T-helper 17 cell (primary cell): ENCODE measurements at regions not wholly inside any gene's neighbourhood (a gene's known extent, or its start where the extent isn't known, plus 50 kb on each side); places are given as distances from the start of the nearest gene placed in this dataset.

Experiments
- ATAC-seq: fragments of 150-1000 bp; cut with Tn5 transposase; 2 replicates; pipeline ENCODE4 v1.10.0; 2021; ENCODE audit warnings: mild to moderate bottlenecking, moderate library complexity
- DNase-seq, 3 donors: peaks; one replicate each; pipeline versions ENCODE4 v3.0.0 to v3.0.0-alpha.2; 2020 to 2021
- H3K9me3 ChIP-seq: one replicate; pipeline ENCODE4 v1.7.0; 2013; ENCODE audit warnings: low read length, mild to moderate bottlenecking; ENCODE audit not compliant: control insufficient read depth, poor library complexity, severe bottlenecking
- H3K27ac Mint-ChIP-seq: one replicate; pipeline ENCODE4 v1.8.0; 2022; ENCODE audit warnings: mild to moderate bottlenecking, moderate library complexity, mixed read lengths
- H3K27me3 Mint-ChIP-seq: one replicate; pipeline ENCODE4 v1.8.0; 2022; ENCODE audit warnings: mixed read lengths
- H3K36me3 Mint-ChIP-seq: one replicate; pipeline ENCODE4 v1.8.0; 2022; ENCODE audit warnings: low read depth, mixed read lengths
- H3K4me1 Mint-ChIP-seq: one replicate; pipeline ENCODE4 v1.8.0; 2022; ENCODE audit warnings: mild to moderate bottlenecking, mixed read lengths
- H3K4me3 Mint-ChIP-seq: one replicate; pipeline ENCODE4 v1.8.0; 2022; ENCODE audit warnings: mild to moderate bottlenecking, moderate library complexity, mixed read lengths

- DNase-seq (no peak), ATAC-seq (no peak)
- Mint-ChIP-seq H3K27ac (no peak overlapping the region), H3K4me1 (no peaks in the 10 kb centered on the region), H3K4me3 (no peak overlapping the region), H3K36me3 (no peaks in the 10 kb centered on the region), H3K27me3 (no peaks in the 10 kb centered on the region)
- H3K9me3 ChIP-seq: no peaks in the 10 kb centered on the region
Observed at GRCh38 chr1:95332754-95333153, 98.7 kb downstream of the RWDD3 start.

DNA sequence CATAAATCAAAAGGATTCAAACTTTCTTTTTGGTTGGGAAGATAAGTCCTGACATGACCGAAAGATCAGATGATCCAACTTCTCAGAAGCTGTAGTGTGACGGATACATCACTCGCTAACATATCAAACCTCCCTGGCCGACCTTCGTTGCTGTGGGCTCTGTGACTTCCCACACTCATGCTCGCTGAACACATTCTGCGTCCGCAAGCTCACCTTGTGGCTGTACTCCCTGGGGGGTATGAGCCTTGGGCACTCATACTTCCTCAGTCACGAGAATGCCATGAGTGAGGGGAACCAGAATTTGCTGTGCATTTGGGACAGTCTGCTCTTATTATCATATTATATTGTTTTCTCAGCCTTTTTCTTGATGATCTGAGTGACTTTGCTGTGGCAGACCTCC is 105.4 kb downstream of the RWDD3 start:
- Mint-ChIP-seq H3K27ac (no peak overlapping the region), H3K27me3 (peaks cover 6% of the 10 kb centered on the region), H3K36me3 (no peaks in the 10 kb centered on the region), H3K4me1 (no peaks in the 10 kb centered on the region), H3K4me3 (no peak overlapping the region)
- H3K9me3 ChIP-seq: no peaks in the 10 kb centered on the region
- DNase-seq: no peak
- ATAC-seq: no peak

DNA sequence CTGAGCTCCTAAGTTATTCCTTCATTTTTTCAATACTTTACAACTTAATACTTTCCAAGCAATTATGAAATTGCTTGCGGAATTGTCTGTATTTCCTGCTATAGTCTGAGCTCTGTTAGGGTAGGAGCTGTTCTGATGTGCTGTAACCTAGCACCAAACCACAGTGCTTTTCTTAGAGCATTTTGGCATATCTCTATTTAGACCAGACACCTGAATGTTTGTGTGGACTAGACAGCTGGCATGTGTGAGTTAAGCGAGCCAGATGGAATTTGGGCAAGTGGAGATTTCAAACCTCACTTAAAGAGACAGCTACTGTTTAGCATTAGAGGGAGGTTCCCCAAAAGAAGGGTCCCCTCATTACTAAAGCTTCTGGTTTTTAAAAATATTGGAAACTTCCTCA is 106.1 kb downstream of the RWDD3 start:
- Mint-ChIP-seq H3K27ac (no peak overlapping the region), H3K4me3 (no peak overlapping the region), H3K27me3 (peaks cover 6% of the 10 kb centered on the region), H3K36me3 (no peaks in the 10 kb centered on the region), H3K4me1 (no peaks in the 10 kb centered on the region)
- ATAC-seq: no peak
- DNase-seq: no peak
- no peaks in the 10 kb centered on the region for H3K9me3 ChIP-seq

DNA sequence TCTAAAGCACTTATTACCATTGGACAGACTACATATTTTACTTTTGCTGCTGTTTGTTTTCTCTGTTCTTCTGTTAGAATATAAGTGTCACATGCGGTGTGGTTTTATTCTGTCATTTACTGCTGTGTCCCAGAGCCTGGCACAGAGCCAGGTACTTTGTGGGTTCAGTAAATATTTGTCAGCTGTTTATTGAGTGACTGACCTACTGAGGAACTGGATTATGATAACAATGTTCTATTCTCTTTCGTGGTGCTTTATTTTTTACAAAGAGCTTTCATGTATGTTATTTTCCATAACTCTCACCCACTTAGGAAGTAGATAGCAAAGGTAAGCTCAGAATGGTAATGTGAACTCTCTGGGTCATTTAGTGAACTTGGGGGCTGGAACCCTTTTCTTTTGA is 118.8 kb downstream of the RWDD3 start:
- Mint-ChIP-seq H3K4me1 (no peaks in the 10 kb centered on the region), H3K4me3 (no peak overlapping the region), H3K27me3 (peaks cover 4% of the 10 kb centered on the region), H3K27ac (no peak overlapping the region), H3K36me3 (no peaks in the 10 kb centered on the region)
- no peaks in the 10 kb centered on the region for H3K9me3 ChIP-seq
- DNase-seq: no peak
- ATAC-seq: no peak

GRCh38 chr1:95353194-95353593 is 119.2 kb downstream of the RWDD3 start:
- Mint-ChIP-seq H3K27ac (no peak overlapping the region), H3K4me3 (no peak overlapping the region), H3K27me3 (peaks cover 4% of the 10 kb centered on the region), H3K36me3 (no peaks in the 10 kb centered on the region), H3K4me1 (no peaks in the 10 kb centered on the region)
- ATAC-seq (no peak), DNase-seq (no peak)
- no peaks in the 10 kb centered on the region for H3K9me3 ChIP-seq

DNA sequence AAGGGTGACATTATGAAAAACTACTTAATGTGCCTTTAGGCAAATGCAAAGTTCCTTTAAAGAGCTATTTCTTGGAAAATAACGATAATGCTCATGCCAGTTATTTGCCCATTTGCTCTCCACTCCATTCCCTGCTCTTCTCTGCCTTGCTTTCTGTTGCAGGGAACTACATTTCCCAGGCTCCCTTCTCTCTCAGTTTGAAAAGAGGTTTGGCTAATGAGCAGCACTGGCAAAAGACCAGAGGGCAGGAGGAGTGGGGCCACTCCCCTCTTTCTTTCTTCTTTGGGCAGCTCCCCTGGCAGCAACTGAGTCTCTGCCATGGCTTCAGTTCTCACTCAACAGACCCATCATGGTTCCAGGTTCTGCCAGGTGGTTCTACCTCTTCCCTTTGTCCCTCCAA is 130.5 kb downstream of the RWDD3 start:
- peaks cover 17% of the 10 kb centered on the region for H3K27me3 Mint-ChIP-seq
- ATAC-seq (no peak), DNase-seq (no peak)
- H3K27ac Mint-ChIP-seq: no peak overlapping the region
- no peaks in the 10 kb centered on the region for H3K36me3 Mint-ChIP-seq
- no peak overlapping the region for H3K4me3 Mint-ChIP-seq
- H3K9me3 ChIP-seq: no peaks in the 10 kb centered on the region
- H3K4me1 Mint-ChIP-seq: no peaks in the 10 kb centered on the region

DNA sequence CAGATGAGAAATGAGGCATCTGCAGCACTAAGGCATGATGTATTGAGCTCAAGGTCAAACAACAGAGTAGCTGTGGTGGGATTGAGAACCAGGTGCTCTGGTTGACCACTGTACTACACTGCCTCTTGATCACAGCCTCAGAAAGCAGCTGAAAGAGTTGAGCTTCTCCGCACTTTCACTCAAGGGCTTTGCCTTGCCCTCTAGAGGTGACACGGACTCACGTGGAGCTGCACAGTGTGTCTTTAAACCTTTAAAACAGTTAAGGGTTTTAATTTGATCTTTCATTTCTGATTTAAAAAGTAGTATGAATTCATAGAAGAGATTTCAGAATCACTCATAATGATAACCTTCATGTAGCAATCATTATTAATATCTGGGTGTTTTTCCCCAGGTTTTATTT is 132.5 kb downstream of the RWDD3 start:
- no peak overlapping the region for H3K27ac Mint-ChIP-seq
- DNase-seq (no peak), ATAC-seq (no peak)

GRCh38 chr1:95368178-95368577 is 134.2 kb downstream of the RWDD3 start:
- H3K36me3 Mint-ChIP-seq: no peaks in the 10 kb centered on the region
- no peak overlapping the region for H3K4me3 Mint-ChIP-seq
- DNase-seq (no peak), ATAC-seq (no peak)
- H3K27ac Mint-ChIP-seq: no peak overlapping the region
- no peaks in the 10 kb centered on the region for H3K4me1 Mint-ChIP-seq
- no peaks in the 10 kb centered on the region for H3K9me3 ChIP-seq
- H3K27me3 Mint-ChIP-seq: peaks cover 8% of the 10 kb centered on the region

More for the DNA sequence above, 132.5 kb downstream of the RWDD3 start:
- Mint-ChIP-seq H3K27me3 (peaks cover 15% of the 10 kb centered on the region), H3K4me1 (no peaks in the 10 kb centered on the region), H3K4me3 (no peak overlapping the region), H3K36me3 (no peaks in the 10 kb centered on the region)
- no peaks in the 10 kb centered on the region for H3K9me3 ChIP-seq

GRCh38 chr1:95369985-95370690 is 136.1 kb downstream of the RWDD3 start:
- DNase-seq: no peak

GRCh38 chr1:95370691-95371562 is 136.9 kb downstream of the RWDD3 start:
- Mint-ChIP-seq H3K27me3 (no peaks in the 10 kb centered on the region), H3K36me3 (no peaks in the 10 kb centered on the region), H3K27ac (no peak overlapping the region), H3K4me3 (no peak overlapping the region), H3K4me1 (no peaks in the 10 kb centered on the region)
- no peak for DNase-seq
- no peak for ATAC-seq
- H3K9me3 ChIP-seq: no peaks in the 10 kb centered on the region

More at GRCh38 chr1:95369985-95370690, 136.1 kb downstream of the RWDD3 start:
- Mint-ChIP-seq H3K4me1 (no peaks in the 10 kb centered on the region), H3K4me3 (no peak overlapping the region), H3K27ac (no peak overlapping the region), H3K27me3 (peaks cover 2% of the 10 kb centered on the region), H3K36me3 (no peaks in the 10 kb centered on the region)
- H3K9me3 ChIP-seq: no peaks in the 10 kb centered on the region
- no peak for ATAC-seq

DNA sequence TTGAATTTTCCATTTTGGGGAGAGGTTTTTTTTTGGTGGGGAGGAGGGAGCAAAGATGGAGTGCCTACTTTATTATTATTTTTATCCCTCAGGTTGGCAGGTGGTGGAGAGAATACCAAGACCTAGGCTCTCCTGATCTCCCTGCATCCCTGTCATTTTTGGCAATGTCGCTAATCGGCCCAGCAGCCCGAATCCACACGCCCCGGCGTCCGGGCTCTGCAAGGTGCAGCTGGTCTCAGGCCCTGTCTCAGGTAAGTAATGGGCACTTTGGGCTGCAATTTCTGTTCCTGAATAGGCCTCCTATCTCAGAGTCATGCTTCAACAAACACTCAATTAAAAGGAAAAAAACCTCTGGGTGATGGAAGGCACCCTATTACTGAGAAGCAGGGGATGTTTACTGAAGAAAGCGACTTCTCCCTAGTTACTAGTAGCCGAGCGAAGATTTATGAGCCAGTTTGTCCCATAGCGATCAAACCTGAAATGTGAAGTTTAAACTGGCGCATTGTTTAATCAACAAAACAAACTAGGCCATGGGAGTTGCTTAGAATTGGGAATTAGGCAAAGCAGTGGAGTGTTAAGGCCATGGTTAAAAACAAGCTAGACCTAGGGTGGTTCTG is 137.8 kb downstream of the RWDD3 start:
- H3K9me3 ChIP-seq: no peaks in the 10 kb centered on the region
- Mint-ChIP-seq H3K4me1 (no peaks in the 10 kb centered on the region), H3K27me3 (no peaks in the 10 kb centered on the region), H3K36me3 (no peaks in the 10 kb centered on the region), H3K27ac (no peak overlapping the region), H3K4me3 (no peak overlapping the region)
- ATAC-seq (no peak), DNase-seq (no peak)

DNA sequence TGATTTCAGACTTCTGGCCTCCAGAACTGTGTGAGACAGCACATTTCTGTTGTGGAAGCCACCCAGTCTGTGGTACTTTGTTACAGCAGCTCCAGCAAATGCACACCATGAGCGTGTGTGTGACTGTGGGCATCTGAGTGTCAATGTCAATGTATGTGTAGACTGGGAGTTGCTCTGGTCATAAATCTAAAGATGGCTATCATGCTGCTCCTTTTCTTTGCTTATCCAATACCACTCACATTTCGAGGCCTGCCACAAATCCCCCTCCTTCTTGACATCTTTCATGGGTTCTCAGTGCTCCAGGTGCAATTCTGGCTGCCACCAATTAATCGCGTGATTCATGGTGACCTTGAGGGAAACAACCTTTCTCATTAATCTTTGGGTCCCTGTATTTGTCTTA is 141.2 kb downstream of the RWDD3 start:
- H3K4me3 Mint-ChIP-seq: no peak overlapping the region
- ATAC-seq (no peak), DNase-seq (no peak)
- H3K36me3 Mint-ChIP-seq: no peaks in the 10 kb centered on the region
- H3K4me1 Mint-ChIP-seq: no peaks in the 10 kb centered on the region
- H3K9me3 ChIP-seq: no peaks in the 10 kb centered on the region
- H3K27ac Mint-ChIP-seq: no peak overlapping the region
- H3K27me3 Mint-ChIP-seq: no peaks in the 10 kb centered on the region

DNA sequence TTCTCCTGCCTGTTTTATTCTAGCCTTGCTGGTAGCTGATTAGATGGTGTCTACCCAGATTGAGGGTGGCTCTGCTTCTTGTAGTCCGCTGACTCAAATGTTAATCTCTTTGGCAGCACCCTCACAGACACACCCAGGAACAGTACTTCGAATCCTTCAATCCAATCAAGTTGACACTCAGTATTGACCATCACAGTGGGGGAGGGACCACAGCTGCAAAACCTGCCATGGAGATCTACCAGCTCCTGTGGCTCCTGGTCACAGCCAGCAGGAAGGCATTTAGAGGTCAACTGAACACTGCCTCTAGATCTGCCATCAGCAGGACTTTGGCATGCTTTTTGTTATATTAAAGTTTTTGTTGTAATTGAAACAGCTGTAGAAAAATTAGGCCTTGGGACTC is 146.9 kb downstream of the RWDD3 start:
- Mint-ChIP-seq H3K27me3 (no peaks in the 10 kb centered on the region), H3K27ac (no peak overlapping the region), H3K36me3 (no peaks in the 10 kb centered on the region), H3K4me3 (no peak overlapping the region), H3K4me1 (no peaks in the 10 kb centered on the region)
- H3K9me3 ChIP-seq: no peaks in the 10 kb centered on the region
- DNase-seq (no peak), ATAC-seq (no peak)
